ENCODE measurements at regions not wholly inside any gene's neighbourhood (a gene's known extent, or its start where the extent isn't known, plus 50 kb on each side); places are given as distances from the start of the nearest gene placed in this dataset.

GRCh38 chr3:111325160-111325718, 216.8 kb upstream of the CD96 start:
- no peak for DNase-seq (ENCODE audit: low spot score)
- Histone ChIP-seq H3K79me2 (ENCODE audit: insufficient read depth, low read depth, low read length) (no peaks in the 10 kb centered on the region), H3K36me3 (ENCODE audit: insufficient read depth, low read length) (no peaks in the 10 kb centered on the region), H2AFZ (ENCODE audit: low read length) (peak overlapping the region; percentile 100; the same call in 1 of the 2 replicates), H3K27ac (ENCODE audit: low read depth, low read length, poor library complexity, severe bottlenecking) (no peak overlapping the region), H3K4me1 (ENCODE audit: insufficient read depth, low read length, poor library complexity, severe bottlenecking) (peaks cover 30% of the 10 kb centered on the region), H4K20me1 (ENCODE audit: insufficient read depth, low read length) (no peaks in the 10 kb centered on the region), H3K4me3 (ENCODE audit: low read depth, low read length, poor library complexity, severe bottlenecking) (no peak overlapping the region), H3K9me3 (ENCODE audit: low read length) (no peaks in the 10 kb centered on the region), H3K4me2 (ENCODE audit: low read length) (peak overlapping the region; percentile 54; the same call in 1 of the 2 replicates), H3K9me2 (ENCODE audit: insufficient read depth, low read length) (0 out of 2 replicates have a peak, but pooled peaks cover 3% of the 10 kb centered on the region)
- BruUV-seq (replicated peaks) = no TSS peak
- POLR2A ChIA-PET = no interaction called here
- CTCF ChIA-PET (ENCODE audit: unreplicated experiment) = no interaction called here
- intact Hi-C loops (cut with micrococcal nuclease; ENCODE audit: unreplicated experiment) = no loop called here
- TF ChIP-seq EZH2phosphoT487 (IDR thresholded peaks at IDR 0.05; ENCODE audit: borderline replicate concordance, low read depth, low read length) = no peak
- TF ChIP-seq, protein P1, sequence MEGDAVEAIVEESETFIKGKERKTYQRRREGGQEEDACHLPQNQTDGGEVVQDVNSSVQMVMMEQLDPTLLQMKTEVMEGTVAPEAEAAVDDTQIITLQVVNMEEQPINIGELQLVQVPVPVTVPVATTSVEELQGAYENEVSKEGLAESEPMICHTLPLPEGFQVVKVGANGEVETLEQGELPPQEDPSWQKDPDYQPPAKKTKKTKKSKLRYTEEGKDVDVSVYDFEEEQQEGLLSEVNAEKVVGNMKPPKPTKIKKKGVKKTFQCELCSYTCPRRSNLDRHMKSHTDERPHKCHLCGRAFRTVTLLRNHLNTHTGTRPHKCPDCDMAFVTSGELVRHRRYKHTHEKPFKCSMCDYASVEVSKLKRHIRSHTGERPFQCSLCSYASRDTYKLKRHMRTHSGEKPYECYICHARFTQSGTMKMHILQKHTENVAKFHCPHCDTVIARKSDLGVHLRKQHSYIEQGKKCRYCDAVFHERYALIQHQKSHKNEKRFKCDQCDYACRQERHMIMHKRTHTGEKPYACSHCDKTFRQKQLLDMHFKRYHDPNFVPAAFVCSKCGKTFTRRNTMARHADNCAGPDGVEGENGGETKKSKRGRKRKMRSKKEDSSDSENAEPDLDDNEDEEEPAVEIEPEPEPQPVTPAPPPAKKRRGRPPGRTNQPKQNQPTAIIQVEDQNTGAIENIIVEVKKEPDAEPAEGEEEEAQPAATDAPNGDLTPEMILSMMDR (conservative IDR thresholded peaks at IDR 0.05; ENCODE audit: low read length) = no peak

- no TSS peak for BruUV-seq (replicated peaks)
- DNase-seq (ENCODE audit: low spot score) = no peak
Observed at GRCh38 chr3:111326144-111326995, 215.6 kb upstream of the CD96 start.

More at GRCh38 chr3:111326144-111326995, 215.6 kb upstream of the CD96 start:
- CTCF ChIA-PET (ENCODE audit: unreplicated experiment) = no interaction called here
- Histone ChIP-seq H3K9me2 (ENCODE audit: insufficient read depth, low read length) (0 out of 2 replicates have a peak, but pooled peaks cover 3% of the 10 kb centered on the region), H4K20me1 (ENCODE audit: insufficient read depth, low read length) (no peaks in the 10 kb centered on the region), H3K36me3 (ENCODE audit: insufficient read depth, low read length) (no peaks in the 10 kb centered on the region), H3K4me2 (ENCODE audit: low read length) (no peak overlapping the region; the same call in 1 of the 2 replicates), H3K4me1 (ENCODE audit: insufficient read depth, low read length, poor library complexity, severe bottlenecking) (peaks cover 30% of the 10 kb centered on the region), H3K9me3 (ENCODE audit: low read length) (no peaks in the 10 kb centered on the region), H3K4me3 (ENCODE audit: low read depth, low read length, poor library complexity, severe bottlenecking) (no peak overlapping the region), H3K79me2 (ENCODE audit: insufficient read depth, low read depth, low read length) (no peaks in the 10 kb centered on the region), H2AFZ (ENCODE audit: low read length) (peak overlapping the region; percentile 100; the same call in 1 of the 2 replicates), H3K27ac (ENCODE audit: low read depth, low read length, poor library complexity, severe bottlenecking) (no peak overlapping the region)
- intact Hi-C loops (cut with micrococcal nuclease; ENCODE audit: unreplicated experiment) = no loop called here
- TF ChIP-seq, protein P1 (conservative IDR thresholded peaks at IDR 0.05; ENCODE audit: low read length) = no peak
- no peak for TF ChIP-seq EZH2phosphoT487 (IDR thresholded peaks at IDR 0.05; ENCODE audit: borderline replicate concordance, low read depth, low read length)
- POLR2A ChIA-PET = no interaction called here
